Left renal cortex interstitium (tissue), 4 donors: ENCODE measurements at regions not wholly inside any gene's neighbourhood (a gene's known extent, or its start where the extent isn't known, plus 50 kb on each side); places are given as distances from the start of the nearest gene placed in this dataset.

Experiments
- DNase-seq, 4 donors: peaks; one replicate each; pipeline ENCODE4 v3.0.0-alpha.2; 2013; ENCODE audit warnings: low read depth in 4 of 4, low spot score in 2 of 4, missing footprints in 1 of 4

DNA sequence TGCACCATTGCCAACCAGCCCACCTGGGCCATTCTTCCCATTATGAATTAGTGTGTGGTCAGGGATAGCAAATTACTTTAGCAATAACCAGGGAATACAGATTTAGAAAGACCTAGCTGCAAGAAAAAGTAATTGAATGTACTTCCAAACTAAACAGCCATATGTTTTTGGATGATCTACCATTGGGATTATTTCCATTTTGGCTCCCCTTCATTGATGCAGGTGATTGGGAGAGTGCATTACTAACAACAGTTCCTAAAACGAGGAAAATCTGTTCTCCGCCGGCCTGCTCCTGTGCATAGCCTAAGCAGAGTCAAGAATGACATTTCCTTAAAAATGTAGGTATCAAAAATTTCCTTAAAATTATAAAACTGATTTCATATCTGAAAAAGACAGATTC is 58.5 kb downstream of the MAIP1 start:
- DNase-seq, result no peak

DNA sequence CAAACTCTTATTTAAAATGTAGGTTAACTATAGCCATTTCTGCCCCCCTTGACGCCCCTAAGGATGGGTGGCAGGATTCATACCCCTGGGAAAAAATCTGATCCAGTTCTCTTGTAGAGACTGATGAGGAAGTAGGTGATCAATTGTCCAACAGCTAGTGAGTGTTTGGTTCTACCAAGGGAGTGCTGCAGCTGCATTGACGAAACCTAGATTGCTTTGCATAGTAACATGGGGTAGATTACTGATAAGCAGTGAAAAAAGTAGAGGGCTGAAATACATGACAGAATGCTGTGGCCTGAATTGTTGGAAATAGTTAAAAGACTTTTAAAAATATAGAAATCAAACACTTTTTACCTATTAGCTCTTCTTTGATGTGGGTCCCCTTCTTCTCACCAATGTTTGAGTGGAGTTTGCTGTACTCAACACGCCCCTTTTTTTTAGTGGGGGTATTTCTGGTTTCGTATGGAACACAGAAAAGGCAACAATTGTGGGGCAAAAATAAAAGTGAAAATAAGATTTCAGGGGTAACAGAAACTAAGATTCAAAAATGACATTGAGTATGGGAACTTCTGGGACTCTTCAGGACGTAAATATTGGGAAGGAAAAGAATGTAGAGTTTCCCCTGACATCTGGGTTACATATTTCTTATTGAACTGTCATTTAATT is 66.2 kb downstream of the MAIP1 start:
- no peak for DNase-seq

DNA sequence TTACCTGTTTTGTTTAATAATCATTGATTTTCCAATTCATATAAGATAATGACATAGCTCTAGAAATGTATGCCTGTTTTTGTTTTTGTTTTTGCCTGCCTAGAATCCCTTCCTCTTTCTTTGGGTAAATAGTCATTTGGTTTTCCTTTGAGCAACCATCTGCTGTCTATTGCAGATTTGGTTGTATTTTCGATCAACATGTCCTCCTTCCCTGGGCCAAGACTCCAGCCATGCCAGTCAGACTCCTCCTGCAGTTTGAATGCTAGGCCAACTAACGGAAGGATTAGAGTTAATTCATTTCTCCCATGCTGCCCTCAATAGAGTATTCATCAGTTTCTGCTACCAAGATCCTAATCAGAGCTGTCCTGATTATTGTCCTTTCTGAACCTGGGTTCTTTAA is 67.1 kb downstream of the MAIP1 start:
- DNase-seq, result no peak

DNA sequence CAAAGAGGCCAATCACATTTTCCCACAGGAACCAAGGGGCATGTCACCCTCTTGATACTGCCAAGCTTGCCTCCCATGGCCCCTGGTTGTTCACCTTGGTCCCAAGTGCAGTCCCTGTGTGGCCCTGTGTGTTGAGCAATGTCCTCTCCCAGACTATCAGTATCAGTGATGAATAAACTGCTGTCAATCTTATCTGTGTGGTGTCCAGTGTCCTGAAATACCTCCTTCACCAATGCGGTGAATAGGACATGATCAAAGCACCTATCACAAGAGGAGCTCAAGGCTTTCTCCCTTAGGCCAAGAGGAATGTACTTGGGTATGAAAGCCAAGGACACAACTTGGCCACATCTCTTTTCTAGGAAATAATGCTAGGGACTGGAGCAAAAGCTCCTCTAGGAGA is 68.2 kb downstream of the MAIP1 start:
- DNase-seq, result no peak

DNA sequence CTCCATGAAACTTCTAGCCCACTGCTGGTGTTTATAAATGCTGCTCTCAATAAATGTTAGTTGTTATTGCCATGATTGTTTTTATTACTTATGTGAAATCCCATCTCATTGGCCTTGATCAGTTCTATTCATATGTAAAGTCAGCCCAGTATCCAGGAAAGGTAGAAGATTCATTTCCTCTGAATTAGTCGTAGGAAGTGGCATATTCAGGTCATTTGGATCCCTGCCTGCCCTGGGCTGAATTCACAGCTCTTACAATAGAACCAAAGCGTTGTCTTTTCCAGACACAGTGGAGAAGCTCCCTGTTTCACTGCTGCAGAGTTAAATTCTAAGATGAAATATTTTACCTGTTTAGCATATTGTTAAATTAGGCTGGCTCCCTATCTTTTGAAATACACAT is 70.3 kb downstream of the MAIP1 start:
- DNase-seq, result no peak

DNA sequence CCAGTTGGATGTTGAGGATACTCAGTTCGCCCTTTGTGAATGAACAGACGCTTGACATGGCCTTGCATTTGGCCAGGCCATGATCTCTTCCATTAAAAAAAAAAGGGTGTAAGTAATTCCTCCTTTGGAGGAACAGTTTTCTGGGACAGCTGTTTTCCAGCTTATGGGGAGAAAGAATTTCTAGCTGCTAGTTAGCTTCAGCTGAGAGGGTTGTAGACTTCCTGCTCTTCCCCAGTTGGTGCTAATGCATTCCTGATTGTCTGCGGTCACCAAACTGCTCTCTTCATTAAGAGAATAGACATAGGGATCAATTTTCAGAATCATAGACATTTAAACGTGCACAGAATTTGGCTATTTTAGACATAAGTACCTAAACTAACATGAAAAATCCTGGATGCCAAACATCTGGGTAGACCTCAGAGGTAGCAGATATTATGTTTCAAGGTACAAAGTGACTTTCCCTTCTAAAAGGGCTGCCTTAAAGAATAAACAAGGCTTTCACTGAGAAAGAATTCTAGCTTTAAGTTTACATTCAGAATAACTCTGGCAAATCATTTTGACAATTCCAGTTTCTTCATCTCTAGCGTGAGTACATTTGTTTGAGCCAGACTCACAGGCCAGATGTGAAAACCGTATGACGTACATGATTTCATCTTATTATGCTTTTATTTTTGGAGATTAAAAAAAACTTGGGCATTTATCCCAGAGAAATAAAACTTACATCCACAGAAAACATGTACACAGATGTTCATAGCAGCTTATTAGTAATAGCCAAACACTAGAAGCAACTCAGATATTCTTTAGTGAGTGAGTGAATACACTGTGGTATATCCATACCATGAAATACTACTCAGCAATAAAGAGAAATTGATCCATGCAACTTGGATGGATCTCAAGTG is 71.2 kb downstream of the MAIP1 start:
- no peak for DNase-seq

DNA sequence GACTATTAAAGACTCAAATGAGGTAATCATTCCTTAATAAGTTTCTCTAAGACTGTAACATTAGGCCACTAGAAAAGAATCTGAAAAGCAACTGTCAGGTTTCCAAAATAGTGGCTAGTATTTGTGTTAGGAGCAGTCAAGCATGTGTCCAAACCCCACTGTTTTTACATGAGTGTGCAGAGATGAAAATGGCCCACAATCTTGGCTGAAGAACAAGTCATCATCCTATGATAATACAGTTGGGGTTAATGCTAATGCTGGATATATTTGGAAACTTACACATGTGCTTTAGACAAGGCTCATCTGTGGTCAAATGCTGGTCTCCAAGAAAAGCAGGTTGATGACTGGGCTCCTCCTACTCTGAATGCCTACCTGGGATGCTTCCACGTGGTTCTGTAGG is 73.6 kb downstream of the MAIP1 start:
- DNase-seq, result no peak

DNA sequence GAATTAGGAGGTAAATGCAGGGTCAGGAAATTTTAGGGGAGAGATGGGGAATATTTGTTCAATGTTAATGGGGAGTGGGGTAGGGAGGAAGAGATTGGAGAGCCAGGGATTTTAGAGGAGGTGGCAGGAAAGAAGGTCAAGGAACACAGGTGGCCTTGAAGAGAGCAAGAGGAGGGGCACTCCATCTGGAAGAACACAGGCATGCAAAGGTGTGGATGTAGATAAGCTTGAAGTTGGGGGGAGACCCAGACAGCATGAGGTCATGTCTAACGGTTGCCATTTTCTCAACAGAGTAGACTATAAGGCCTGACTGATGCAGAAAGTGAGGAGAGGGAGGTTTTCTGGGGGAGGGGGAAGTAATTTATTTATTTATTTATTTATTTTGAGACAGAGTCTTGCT is 77.5 kb downstream of the MAIP1 start:
- no peak for DNase-seq

DNA sequence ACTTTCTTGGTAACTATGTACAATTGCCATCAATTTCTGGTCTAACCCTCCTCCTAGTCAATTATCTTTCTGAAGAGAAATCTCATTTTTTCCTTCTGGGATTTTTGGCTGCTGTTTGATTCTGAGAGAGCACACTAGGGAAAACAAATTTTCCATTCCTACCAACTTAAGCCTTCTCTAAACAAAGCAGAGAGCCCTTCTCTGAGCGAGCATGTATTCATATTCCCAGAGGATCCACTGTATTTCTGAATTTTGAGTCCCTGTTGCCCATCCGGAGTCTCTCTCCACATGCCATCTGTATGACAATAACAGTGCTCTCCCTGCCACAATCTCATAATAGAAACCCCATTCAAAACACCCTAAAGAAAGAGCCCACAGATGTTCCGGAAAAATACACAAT is 78.5 kb downstream of the MAIP1 start:
- no peak for DNase-seq

DNA sequence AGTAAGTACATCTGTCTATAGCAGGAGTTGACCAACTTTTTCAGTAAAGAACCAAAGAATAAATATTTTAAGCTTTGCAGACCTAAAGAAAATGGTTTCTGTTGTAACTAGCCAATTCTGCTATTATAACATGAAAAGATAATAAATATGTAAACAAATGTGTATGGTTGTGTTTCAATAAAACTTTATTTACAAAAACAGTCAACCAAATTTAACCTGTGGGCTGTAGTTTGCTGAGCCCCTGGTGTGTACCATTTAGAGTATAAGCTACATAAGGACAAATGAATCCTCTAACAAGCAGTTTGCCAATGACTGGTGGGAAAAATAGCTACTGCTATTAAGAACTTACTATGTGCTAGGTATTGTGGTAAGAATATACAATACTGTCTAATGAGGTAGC is 79.4 kb downstream of the MAIP1 start:
- DNase-seq, result no peak

DNA sequence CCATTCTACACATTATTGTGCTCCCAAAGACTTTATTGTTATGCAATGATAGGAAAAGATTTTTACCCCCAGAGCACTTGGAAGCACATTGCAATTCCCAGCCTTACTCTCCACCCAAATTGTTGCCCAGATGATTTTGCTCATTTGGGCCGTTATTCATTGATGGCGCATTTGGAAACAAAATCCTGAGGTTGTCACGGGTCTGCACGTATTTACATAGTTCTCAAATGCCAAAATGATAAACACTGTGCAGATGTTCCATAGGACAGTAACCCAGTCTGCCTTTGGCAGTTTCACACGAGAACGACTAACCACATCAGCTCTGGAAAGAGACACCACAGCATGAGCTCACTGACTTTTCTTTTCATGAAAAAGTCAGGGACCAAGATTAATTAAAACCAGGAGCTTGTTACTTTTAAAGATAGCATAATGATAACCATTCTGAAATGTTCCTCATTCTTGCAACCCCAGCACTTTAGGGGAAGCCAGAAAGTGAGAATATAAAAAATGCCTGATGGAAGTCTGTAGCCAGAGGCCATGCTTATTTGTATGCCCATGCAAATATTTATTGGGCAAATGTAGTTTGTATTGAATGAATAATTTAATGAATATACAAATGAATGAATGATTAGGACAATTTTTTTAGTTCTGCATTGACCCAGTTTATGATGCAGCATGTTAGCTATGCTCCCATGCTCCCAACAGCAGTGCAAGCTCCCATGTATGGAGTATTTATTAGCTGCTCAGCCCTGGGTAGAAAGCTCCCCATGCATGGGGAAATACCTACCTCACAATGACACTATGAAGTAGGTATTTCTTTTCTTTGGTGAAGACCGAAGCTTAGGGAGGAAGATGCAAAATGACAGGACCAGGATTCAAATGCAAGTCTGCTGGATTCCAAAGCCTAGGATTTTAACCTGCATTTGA is 84.6 kb downstream of the MAIP1 start:
- no peak for DNase-seq

DNA sequence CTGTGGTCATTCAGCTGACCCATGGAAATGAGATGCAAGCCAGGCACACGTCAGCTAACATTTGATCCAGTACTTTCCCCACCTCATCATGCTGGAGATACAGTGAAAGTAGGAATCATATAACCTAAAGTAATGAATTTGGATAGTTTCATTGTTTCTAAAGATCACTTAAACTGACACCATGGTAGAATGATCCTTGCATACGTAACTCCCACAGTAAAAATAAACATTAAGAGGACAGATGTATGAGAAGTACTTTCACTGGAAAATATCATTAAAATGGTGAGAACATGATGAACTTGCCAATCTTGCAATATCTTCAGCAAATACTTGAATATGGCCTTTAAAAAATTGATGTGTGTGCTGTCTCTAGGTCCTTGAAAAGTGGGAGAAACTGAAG is 85.4 kb downstream of the MAIP1 start:
- no peak for DNase-seq

DNA sequence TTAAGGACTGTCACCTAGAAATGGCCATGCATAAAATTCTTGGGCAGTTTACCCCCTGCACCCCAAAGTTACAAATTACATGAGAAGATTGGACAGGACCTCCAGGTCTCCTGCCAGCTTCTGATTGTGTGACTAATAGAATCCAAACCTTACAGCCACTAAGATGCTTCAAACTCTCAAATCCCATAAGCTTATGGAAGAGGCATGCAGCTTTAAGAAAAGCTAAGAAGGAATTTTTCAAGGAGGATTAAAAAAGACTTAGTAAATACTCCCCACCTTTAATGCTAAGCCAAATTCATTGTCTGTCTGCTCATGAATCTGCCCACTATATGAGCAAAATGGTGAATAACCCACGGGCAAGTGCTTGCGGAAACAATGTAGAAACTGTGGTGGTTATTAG is 86.3 kb downstream of the MAIP1 start:
- no peak for DNase-seq

DNA sequence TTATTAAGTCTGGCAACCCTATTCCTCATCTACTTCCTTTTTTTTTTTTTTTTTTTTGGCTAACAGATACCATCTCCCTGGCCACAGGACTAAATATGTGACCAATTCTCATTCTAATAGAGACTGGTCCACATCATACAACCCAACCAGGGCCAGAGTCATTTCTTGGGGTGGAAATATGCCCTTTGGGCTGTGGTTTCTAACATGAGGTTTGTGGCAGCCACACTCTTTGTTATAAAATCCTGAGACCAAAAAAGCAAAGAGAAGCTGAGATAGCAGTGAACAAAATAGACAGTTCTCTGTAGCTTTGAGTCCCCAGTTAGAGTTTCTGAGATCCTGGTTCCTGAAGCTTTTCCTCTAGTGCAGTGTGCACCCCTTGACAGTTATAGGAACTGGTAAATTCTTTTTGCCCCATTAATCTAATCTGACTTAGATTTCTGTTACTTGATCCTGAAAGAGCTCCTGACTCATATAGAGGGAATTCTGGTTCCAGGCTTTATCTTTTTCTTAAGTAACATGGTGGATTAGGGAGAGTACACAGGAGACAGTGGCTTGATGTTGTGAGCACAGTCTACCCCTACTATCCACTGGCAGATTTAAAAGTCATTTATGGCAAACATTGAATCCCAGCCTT is 86.8 kb downstream of the MAIP1 start:
- DNase-seq, result no peak

DNA sequence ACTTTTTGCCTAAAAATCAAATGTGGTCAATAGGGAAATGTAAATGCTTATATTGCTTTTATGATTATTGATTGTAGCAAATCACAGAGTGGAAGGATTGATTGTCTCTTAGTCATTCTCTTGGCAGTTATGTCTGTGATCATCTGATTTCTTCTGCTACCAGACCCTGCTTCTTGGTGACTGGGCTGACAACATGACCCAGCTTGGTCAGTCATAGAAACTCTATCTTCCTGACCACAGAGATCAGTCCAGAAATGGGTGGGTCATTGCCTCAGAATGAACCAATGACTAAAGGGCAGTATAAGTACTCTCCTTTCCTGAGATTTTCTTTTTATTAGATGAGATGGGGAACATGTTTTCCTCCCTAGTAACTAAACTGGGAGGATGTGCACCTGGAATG is 87.6 kb downstream of the MAIP1 start:
- no peak for DNase-seq

DNA sequence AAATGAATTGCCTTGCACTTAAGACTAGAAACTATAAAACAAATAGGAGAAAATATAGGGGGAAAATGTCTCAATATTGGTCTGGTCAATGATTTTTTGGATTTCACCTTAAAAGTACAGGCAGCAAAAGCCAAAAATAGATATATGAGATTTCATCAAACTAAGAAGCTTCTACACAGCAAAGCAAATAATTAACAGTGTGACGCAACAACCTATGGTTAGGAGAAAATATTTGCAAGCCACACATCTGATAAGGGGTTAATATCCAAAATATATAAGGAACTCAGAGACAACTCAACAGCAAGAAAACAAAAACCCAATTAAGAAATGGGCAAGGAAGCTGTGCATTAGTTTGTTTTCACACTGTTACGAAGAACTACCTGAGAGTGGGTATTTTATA is 89.1 kb downstream of the MAIP1 start:
- DNase-seq, result no peak

DNA sequence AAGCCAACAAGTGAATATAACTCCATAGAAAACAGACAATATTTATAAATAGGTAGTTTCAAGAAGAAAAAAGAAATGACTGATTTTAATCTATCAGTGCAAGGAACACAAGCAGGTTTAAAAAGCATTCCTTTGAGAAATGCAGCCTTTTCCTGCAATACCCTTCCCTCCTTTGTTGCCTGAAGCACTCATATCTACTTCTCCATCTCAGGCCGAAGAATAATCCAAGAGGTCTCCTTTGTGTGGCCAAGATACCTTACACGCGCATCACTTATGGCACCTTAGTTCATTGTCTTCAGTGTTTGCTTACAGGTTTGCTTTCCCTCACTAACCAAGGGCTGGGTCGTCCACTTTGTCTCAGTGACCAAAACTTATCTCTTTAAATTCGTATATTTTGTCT is 93.0 kb downstream of the MAIP1 start:
- DNase-seq, result no peak

DNA sequence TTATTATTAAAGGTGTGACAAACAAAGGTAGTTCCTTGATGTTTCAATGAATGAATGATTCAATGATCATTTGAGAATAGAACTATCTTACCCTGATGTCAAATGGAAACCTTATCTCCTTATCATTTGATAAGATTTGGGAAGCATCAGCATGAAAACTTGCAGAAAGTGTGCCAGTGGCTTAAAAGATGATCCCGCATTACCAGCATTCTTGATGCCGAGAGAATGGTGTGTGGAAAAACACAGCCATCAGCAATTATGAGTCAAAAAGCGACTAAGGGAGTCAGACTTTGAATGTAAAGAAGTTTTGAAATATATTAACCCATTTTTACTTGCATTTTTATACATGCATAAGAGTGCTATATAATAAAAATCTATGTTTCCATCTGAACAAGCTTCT is 93.7 kb downstream of the MAIP1 start:
- DNase-seq, result no peak

DNA sequence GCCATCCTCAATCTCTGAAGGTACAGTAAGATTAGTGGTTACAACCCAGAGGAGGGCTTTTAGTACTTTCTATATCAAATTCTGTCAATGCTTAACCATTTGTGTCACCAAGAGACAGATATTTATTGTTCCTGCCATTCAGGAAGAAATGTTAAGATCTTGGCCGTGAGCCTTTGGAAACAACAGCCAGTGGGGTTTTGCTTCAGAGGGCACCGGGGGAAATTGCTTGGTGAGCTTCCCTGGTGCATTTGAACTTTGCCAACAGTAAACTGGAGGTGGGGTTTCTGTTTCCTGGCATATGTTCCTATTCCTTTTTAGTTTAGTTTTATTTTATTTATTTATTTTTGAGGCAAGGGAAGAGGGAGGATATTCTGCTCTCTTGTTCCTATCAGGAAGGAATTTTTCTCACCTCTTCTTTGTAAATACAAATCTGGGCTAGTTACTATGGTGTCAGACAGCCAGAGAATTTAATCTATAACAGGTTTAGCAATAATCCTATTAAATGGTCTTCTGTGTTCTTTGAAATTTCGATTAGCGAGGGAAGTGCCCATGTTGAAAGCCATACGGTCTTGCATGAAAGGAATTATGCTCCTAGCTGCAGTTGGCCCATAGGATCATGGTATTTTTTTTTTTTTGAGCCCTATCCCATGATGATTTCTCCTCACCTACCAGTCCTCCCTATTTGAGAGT is 95.7 kb downstream of the MAIP1 start:
- no peak for DNase-seq

DNA sequence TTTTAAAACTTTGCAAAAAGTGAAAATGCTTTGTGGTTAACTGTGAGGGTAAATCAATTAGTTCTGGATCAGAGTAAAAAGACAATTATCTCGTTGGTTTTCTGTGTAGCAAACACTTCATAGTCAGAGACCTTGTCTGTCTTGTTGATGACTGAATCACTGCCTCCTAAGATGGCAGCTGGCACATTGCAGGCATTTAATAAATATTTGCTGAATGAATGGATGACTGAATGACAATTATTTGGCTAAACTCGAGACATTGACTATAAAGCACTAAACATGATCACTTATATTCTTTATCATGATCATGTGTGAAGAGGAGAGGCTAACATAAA is 96.2 kb downstream of the MAIP1 start:
- DNase-seq, result no peak
